ENCODE measurements at regions not wholly inside any gene's neighbourhood (a gene's known extent, or its start where the extent isn't known, plus 50 kb on each side); places are given as distances from the start of the nearest gene placed in this dataset.

- TF ChIP-seq POLR2A (IDR thresholded peaks at IDR 0.05; ENCODE audit: low read length) (no peak), GATA1 (IDR thresholded peaks at IDR 0.05; ENCODE audit: low read depth, low read length) (no peak)
- DNase-seq = no peak
Measured at GRCh38 chr6:118761645-118762044, 110.3 kb upstream of the CEP85L start.

GRCh38 chr6:118758946-118759345, 107.6 kb upstream of the CEP85L start:
- TF ChIP-seq POLR2A (IDR thresholded peaks at IDR 0.05; ENCODE audit: low read length) (no peak), GATA1 (IDR thresholded peaks at IDR 0.05; ENCODE audit: low read depth, low read length) (no peak)
- DNase-seq = no peak

GRCh38 chr6:118755941-118756646, 104.7 kb upstream of the CEP85L start:
- TF ChIP-seq GATA1 (IDR thresholded peaks at IDR 0.05; ENCODE audit: low read depth, low read length) (no peak), POLR2A (IDR thresholded peaks at IDR 0.05; ENCODE audit: low read length) (no peak)
- no peak for DNase-seq

- TF ChIP-seq POLR2A (IDR thresholded peaks at IDR 0.05; ENCODE audit: low read length) = no peak
- TF ChIP-seq GATA1 (IDR thresholded peaks at IDR 0.05; ENCODE audit: low read depth, low read length) = no peak
- DNase-seq = no peak
Measured at GRCh38 chr6:118752803-118753202, 101.4 kb upstream of the CEP85L start.

GRCh38 chr6:118751072-118751471, 99.7 kb upstream of the CEP85L start:
- no peak for TF ChIP-seq GATA1 (IDR thresholded peaks at IDR 0.05; ENCODE audit: low read depth, low read length)
- TF ChIP-seq POLR2A (IDR thresholded peaks at IDR 0.05; ENCODE audit: low read length) = no peak
- DNase-seq = no peak

GRCh38 chr6:118750143-118750542, 98.8 kb upstream of the CEP85L start:
- DNase-seq = no peak
- TF ChIP-seq POLR2A (IDR thresholded peaks at IDR 0.05; ENCODE audit: low read length) = no peak
- no peak for TF ChIP-seq GATA1 (IDR thresholded peaks at IDR 0.05; ENCODE audit: low read depth, low read length)

- TF ChIP-seq GATA1 (IDR thresholded peaks at IDR 0.05; ENCODE audit: low read depth, low read length) = no peak
- no peak for TF ChIP-seq POLR2A (IDR thresholded peaks at IDR 0.05; ENCODE audit: low read length)
- no peak for DNase-seq
Measured at GRCh38 chr6:118748311-118749062, 97.1 kb upstream of the CEP85L start.

- no peak for DNase-seq
- TF ChIP-seq GATA1 (IDR thresholded peaks at IDR 0.05; ENCODE audit: low read depth, low read length) (no peak), POLR2A (IDR thresholded peaks at IDR 0.05; ENCODE audit: low read length) (no peak)
Measured at GRCh38 chr6:118746825-118747174, 95.4 kb upstream of the CEP85L start.

- TF ChIP-seq POLR2A (IDR thresholded peaks at IDR 0.05; ENCODE audit: low read length) (no peak), GATA1 (IDR thresholded peaks at IDR 0.05; ENCODE audit: low read depth, low read length) (no peak)
- peak in 1 of 2 experiments; percentile 16 for DNase-seq
Measured at GRCh38 chr6:118746145-118746824, 94.9 kb upstream of the CEP85L start.

GRCh38 chr6:118745156-118745555, 93.8 kb upstream of the CEP85L start:
- no peak for DNase-seq
- TF ChIP-seq POLR2A (IDR thresholded peaks at IDR 0.05; ENCODE audit: low read length) = no peak
- no peak for TF ChIP-seq GATA1 (IDR thresholded peaks at IDR 0.05; ENCODE audit: low read depth, low read length)

- TF ChIP-seq POLR2A (IDR thresholded peaks at IDR 0.05; ENCODE audit: low read length) (no peak), GATA1 (IDR thresholded peaks at IDR 0.05; ENCODE audit: low read depth, low read length) (no peak)
- DNase-seq = no peak
Measured at GRCh38 chr6:118744261-118744941, 93.0 kb upstream of the CEP85L start.

GRCh38 chr6:118743746-118744145, 92.4 kb upstream of the CEP85L start:
- DNase-seq = no peak
- TF ChIP-seq POLR2A (IDR thresholded peaks at IDR 0.05; ENCODE audit: low read length) (no peak), GATA1 (IDR thresholded peaks at IDR 0.05; ENCODE audit: low read depth, low read length) (no peak)

GRCh38 chr6:118740372-118740771, 89.0 kb upstream of the CEP85L start:
- peak; percentile 14 to 17 for DNase-seq
- TF ChIP-seq POLR2A (IDR thresholded peaks at IDR 0.05; ENCODE audit: low read length) = no peak
- TF ChIP-seq GATA1 (IDR thresholded peaks at IDR 0.05; ENCODE audit: low read depth, low read length) = no peak
